Loucy (cell line): ENCODE measurements at regions not wholly inside any gene's neighbourhood (a gene's known extent, or its start where the extent isn't known, plus 50 kb on each side); places are given as distances from the start of the nearest gene placed in this dataset.

Source experiments
- H2AFZ ChIP-seq: fragments of 200-600 bp; sonication (generic); 2 replicates; pipeline ENCODE4 v1.6.0; 2016; ENCODE audit warnings: antibody characterized with exemption, mild to moderate bottlenecking, low read length, moderate library complexity
- H3F3A ChIP-seq: fragments of 200-600 bp; 2 replicates; pipeline ENCODE4 v1.6.0; 2016; ENCODE audit warnings: antibody characterized with exemption, low read depth, mild to moderate bottlenecking
- H3K27me3 ChIP-seq: fragments of 200-600 bp; sonication (generic); 2 replicates; pipeline ENCODE4 v1.6.1; 2014; ENCODE audit warnings: low read length, mild to moderate bottlenecking; ENCODE audit not compliant: insufficient read depth, poor library complexity, severe bottlenecking
- H3K36me3 ChIP-seq: fragments of 200-600 bp; sonication (generic); 2 replicates; pipeline ENCODE4 v1.6.1; 2016; ENCODE audit warnings: low read length; ENCODE audit not compliant: insufficient read depth
- H3K4me1 ChIP-seq: fragments of 200-600 bp; sonication (generic); 2 replicates; pipeline ENCODE4 v1.5.1; 2014; ENCODE audit warnings: low read length, mild to moderate bottlenecking; ENCODE audit not compliant: insufficient read depth, poor library complexity, severe bottlenecking
- H3K4me2 ChIP-seq: fragments of 200-600 bp; sonication (generic); 2 replicates; pipeline ENCODE4 v1.6.0; 2014; ENCODE audit warnings: antibody characterized with exemption, low read length, low read depth, mild to moderate bottlenecking; ENCODE audit not compliant: poor library complexity, severe bottlenecking
- H3K4me3 ChIP-seq: fragments of 200-600 bp; sonication (generic); 2 replicates; pipeline ENCODE4 v1.5.1; 2014; ENCODE audit warnings: low read length, mild to moderate bottlenecking, mixed read lengths; ENCODE audit not compliant: poor library complexity, severe bottlenecking
- H3K79me2 ChIP-seq: fragments of 200-600 bp; sonication (generic); 2 replicates; pipeline ENCODE4 v1.6.1; 2014; ENCODE audit warnings: low read length; ENCODE audit not compliant: insufficient read depth
- H3K9ac ChIP-seq: fragments of 200-600 bp; sonication (generic); 2 replicates; pipeline ENCODE4 v1.6.0; 2014; ENCODE audit warnings: mild to moderate bottlenecking, low read depth, low read length, moderate library complexity; ENCODE audit not compliant: poor library complexity, severe bottlenecking
- H3K9me2 ChIP-seq: fragments of 200-600 bp; sonication (generic); replicated peaks from 2 replicates; pipeline ENCODE4 v1.6.1; 2016; ENCODE audit warnings: low read depth, low read length, mixed read lengths
- H3K9me3 ChIP-seq: fragments of 200-600 bp; sonication (generic); 2 replicates; pipeline ENCODE4 v1.6.1; 2014; ENCODE audit warnings: mild to moderate bottlenecking, antibody characterized with exemption, low read length, low read depth; ENCODE audit not compliant: insufficient read depth
- H4K20me1 ChIP-seq: fragments of 200-600 bp; sonication (generic); 2 replicates; pipeline ENCODE4 v1.6.0; 2014; ENCODE audit warnings: antibody characterized with exemption, low read length, mild to moderate bottlenecking; ENCODE audit not compliant: insufficient read depth, poor library complexity, severe bottlenecking
- CTCF ChIP-seq: fragments of 200-600 bp; sonication (generic); conservative IDR thresholded peaks from 2 replicates; pipeline ENCODE4 v1.5.1; 2014; ENCODE audit warnings: mild to moderate bottlenecking, antibody characterized with exemption, low read length
- EZH2phosphoT487 ChIP-seq: fragments of 200-600 bp; IDR thresholded peaks from 2 replicates; pipeline ENCODE4 v1.6.1; 2018; ENCODE audit warnings: antibody characterized with exemption, mild to moderate bottlenecking, moderate library complexity, borderline replicate concordance

- H3K79me2 ChIP-seq = no peaks in the 10 kb centered on the region
- H3K4me2 ChIP-seq = no peak overlapping the region
- TF ChIP-seq CTCF (no peak), EZH2phosphoT487 (no peak)
- no peaks in the 10 kb centered on the region for H3F3A ChIP-seq
- no peak overlapping the region for H3K9ac ChIP-seq
- no peak overlapping the region for H3K4me3 ChIP-seq
- peaks cover 13% of the 10 kb centered on the region for H3K4me1 ChIP-seq
- H4K20me1 ChIP-seq = no peaks in the 10 kb centered on the region
- H2AFZ ChIP-seq = no peak overlapping the region
- H3K27me3 ChIP-seq = no peaks in the 10 kb centered on the region
- H3K36me3 ChIP-seq = no peaks in the 10 kb centered on the region
- no peaks in the 10 kb centered on the region for H3K9me3 ChIP-seq
- no peaks in the 10 kb centered on the region for H3K9me2 ChIP-seq
Observed at GRCh38 chr2:104975371-104975770, 62.5 kb upstream of the MRPS9 start.

DNA sequence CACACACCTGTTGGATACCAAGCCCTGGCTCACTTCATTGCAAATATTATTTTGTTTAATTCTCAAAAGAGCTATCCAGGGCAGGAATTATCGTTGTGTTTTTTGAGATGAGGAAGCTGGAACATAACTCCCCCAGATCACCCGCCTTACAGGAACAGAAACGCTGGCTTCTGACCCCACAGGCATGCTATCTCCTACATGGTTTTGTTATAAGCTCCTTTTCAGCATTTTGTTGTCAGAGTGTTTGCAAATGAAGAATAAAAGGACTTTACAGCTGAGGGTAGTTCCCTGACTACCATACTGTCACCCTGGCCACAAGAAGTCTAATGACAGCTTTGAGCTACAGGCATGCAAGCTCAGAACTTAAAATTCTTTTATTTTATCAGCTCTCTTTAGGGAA is 62.0 kb upstream of the MRPS9 start:
- H4K20me1 ChIP-seq = no peaks in the 10 kb centered on the region
- H3K4me1 ChIP-seq = peaks cover 13% of the 10 kb centered on the region
- no peaks in the 10 kb centered on the region for H3K9me3 ChIP-seq
- H2AFZ ChIP-seq = no peak overlapping the region
- H3F3A ChIP-seq = no peaks in the 10 kb centered on the region
- H3K4me3 ChIP-seq = no peak overlapping the region
- no peak for TF ChIP-seq CTCF
- TF ChIP-seq EZH2phosphoT487 = no peak
- H3K4me2 ChIP-seq = no peak overlapping the region
- H3K27me3 ChIP-seq = no peaks in the 10 kb centered on the region
- H3K9ac ChIP-seq = no peak overlapping the region
- no peaks in the 10 kb centered on the region for H3K79me2 ChIP-seq
- H3K9me2 ChIP-seq = no peaks in the 10 kb centered on the region
- H3K36me3 ChIP-seq = no peaks in the 10 kb centered on the region

- no peak for TF ChIP-seq EZH2phosphoT487
- peak; percentile 67 for TF ChIP-seq CTCF
- no peaks in the 10 kb centered on the region for H3K9me3 ChIP-seq
- H3K4me3 ChIP-seq = peak overlapping the region; percentile 46
- no peaks in the 10 kb centered on the region for H3K36me3 ChIP-seq
- peaks cover 13% of the 10 kb centered on the region for H3K4me1 ChIP-seq
- H3K27me3 ChIP-seq = no peaks in the 10 kb centered on the region
- no peaks in the 10 kb centered on the region for H3K79me2 ChIP-seq
- peak overlapping the region; percentile 27 for H3K4me2 ChIP-seq
- H4K20me1 ChIP-seq = no peaks in the 10 kb centered on the region
- no peaks in the 10 kb centered on the region for H3K9me2 ChIP-seq
- no peaks in the 10 kb centered on the region for H3F3A ChIP-seq
- no peak overlapping the region for H3K9ac ChIP-seq
- H2AFZ ChIP-seq = peak overlapping the region; percentile 76
Observed at GRCh38 chr2:104976603-104977120, 61.2 kb upstream of the MRPS9 start.
